Spleen (tissue), 11 donors: ENCODE measurements at regions not wholly inside any gene's neighbourhood (a gene's known extent, or its start where the extent isn't known, plus 50 kb on each side); places are given as distances from the start of the nearest gene placed in this dataset.

ENCODE experiments used
- DNase-seq: peaks from one replicate; pipeline ENCODE4 v3.0.0-alpha.2; 2020
- H3K27ac ChIP-seq, 8 donors: fragments of 200-600 bp; sonication (generic) in 7 of 8; 1 replicate in 4 of 8; 2 replicates in 4 of 8; pipeline versions ENCODE4 v1.5.0 to v1.8.0; 2016 to 2021; ENCODE audit warnings: inconsistent platforms in 4 of 8, mild to moderate bottlenecking in 4 of 8, moderate library complexity in 1 of 8
- H3K27me3 ChIP-seq, 7 donors: fragments of 200-600 bp; sonication (generic) in 6 of 7; replicated peaks in 1 of 7; 1 replicate in 4 of 7; 2 replicates in 3 of 7; pipeline versions ENCODE4 v1.5.0 to v1.8.0; 2016 to 2021; ENCODE audit warnings: inconsistent platforms in 3 of 7, mild to moderate bottlenecking in 1 of 7
- H3K36me3 ChIP-seq, 6 donors: fragments of 200-600 bp; sonication (generic) in 5 of 6; 1 replicate in 4 of 6; 2 replicates in 2 of 6; pipeline versions ENCODE4 v1.5.0 to v1.8.0; 2016 to 2021; ENCODE audit warnings: inconsistent platforms in 2 of 6
- H3K4me1 ChIP-seq, 6 donors: fragments of 200-600 bp; sonication (generic) in 5 of 6; 1 replicate in 3 of 6; 2 replicates in 3 of 6; pipeline versions ENCODE4 v1.5.0 to v1.8.0; 2016 to 2021; ENCODE audit warnings: inconsistent platforms in 3 of 6
- H3K4me3 ChIP-seq, 8 donors: fragments of 200-600 bp; sonication (generic) in 7 of 8; 1 replicate in 4 of 8; 2 replicates in 4 of 8; pipeline versions ENCODE4 v1.5.0 to v1.8.0; 2016 to 2021; ENCODE audit warnings: inconsistent platforms in 4 of 8, mild to moderate bottlenecking in 4 of 8, moderate library complexity in 2 of 8
- H3K9me3 ChIP-seq, 8 donors: fragments of 200-600 bp; sonication (generic) in 7 of 8; 1 replicate in 4 of 8; 2 replicates in 4 of 8; pipeline versions ENCODE4 v1.5.0 to v1.8.0; 2016 to 2021; ENCODE audit warnings: inconsistent platforms in 4 of 8
- POLR2A ChIP-seq, 3 donors: fragments of 450-650 bp; IDR thresholded peaks; one replicate each; pipeline ENCODE4 v1.5.1; 2017; ENCODE audit warnings: antibody characterized with exemption in 3 of 3, mild to moderate bottlenecking in 1 of 3
- POLR2AphosphoS5 ChIP-seq, 3 donors: sonication (generic); formaldehyde crosslinking; IDR thresholded peaks; one replicate each; pipeline ENCODE4 v1.5.1; 2017; ENCODE audit warnings: antibody characterized with exemption in 3 of 3
- WGBS, 5 donors: extraction: QIAGEN DNeasy Blood & Tissue Kit in 3 of 5; methylation state at CpG; one replicate each; pipeline versions ENCODE4 v1.1.5 to v1.1.7; 2013 to 2018; 5-methylcytosine and 5-hydroxymethylcytosine counted together
- intact Hi-C: fragments of 100-400 bp; cut with DNase I; formaldehyde crosslinking; loops from one replicate; pipeline ENCODE4 v1.15.0; 2023; ENCODE audit warnings: low total_unique reads
- TF ChIP-seq, protein P1 (sequence below), 11 experiments: fragments of 200-600 bp in 7 of 11; fragments of 450-650 bp in 4 of 11; sonication (generic) in 4 of 11; IDR thresholded peaks in 8 of 11; conservative IDR thresholded peaks in 3 of 11; 1 replicate in 7 of 11; 2 replicates in 4 of 11; pipeline versions ENCODE4 v1.4.0 to v1.8.0; 2016 to 2021; ENCODE audit warnings: antibody characterized with exemption in 11 of 11, inconsistent platforms in 4 of 11, mild to moderate bottlenecking in 1 of 11
- donor health status: healthy with polysubstance abuse.
- donor health status: DM: no; HTN: no; CAD: no; lungs with moderate emphysema.
- donor health status: DM: no; HTN: no; CAD: no.
- donor health status: Bipolar disorder and iron deficiency.
- donor health status: healthy.
- donor health status: DM: no; HTN: no; CAD: no.
- donor health status: DM: yes; HTN: yes; CAD: no.

DNA sequence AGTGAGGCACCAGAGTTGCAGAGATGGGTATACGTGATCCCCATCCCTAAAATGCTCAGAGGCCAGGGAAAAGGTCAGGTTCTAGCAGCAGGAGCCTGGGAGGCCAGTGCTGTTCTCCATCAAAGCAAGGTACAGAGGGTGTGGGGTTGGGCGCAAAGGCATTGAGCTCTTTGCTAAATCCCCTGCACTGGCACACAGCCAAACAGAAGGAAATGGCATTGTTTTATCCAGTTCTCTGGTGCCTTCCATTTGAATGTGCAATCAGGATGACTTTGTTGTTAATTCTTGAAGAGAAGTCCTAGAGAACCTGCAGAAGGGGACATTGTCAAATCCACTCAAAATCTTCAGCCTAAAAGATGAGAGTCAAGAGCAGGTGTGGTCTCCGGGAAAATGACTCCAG lies 111.3 kb upstream of the CHST15 start:
- Histone ChIP-seq H3K9me3 (no peaks in the 10 kb centered on the region), H3K36me3 (no peaks in the 10 kb centered on the region), H3K27ac (no peak overlapping the region), H3K4me3 (no peak overlapping the region), H3K4me1 (no peaks in the 10 kb centered on the region), H3K27me3 (no peaks in the 10 kb centered on the region)
- TF ChIP-seq POLR2A (IDR thresholded peaks at IDR 0.05) (no peak), POLR2AphosphoS5 (IDR thresholded peaks at IDR 0.05) (no peak)
- TF ChIP-seq, protein P1, sequence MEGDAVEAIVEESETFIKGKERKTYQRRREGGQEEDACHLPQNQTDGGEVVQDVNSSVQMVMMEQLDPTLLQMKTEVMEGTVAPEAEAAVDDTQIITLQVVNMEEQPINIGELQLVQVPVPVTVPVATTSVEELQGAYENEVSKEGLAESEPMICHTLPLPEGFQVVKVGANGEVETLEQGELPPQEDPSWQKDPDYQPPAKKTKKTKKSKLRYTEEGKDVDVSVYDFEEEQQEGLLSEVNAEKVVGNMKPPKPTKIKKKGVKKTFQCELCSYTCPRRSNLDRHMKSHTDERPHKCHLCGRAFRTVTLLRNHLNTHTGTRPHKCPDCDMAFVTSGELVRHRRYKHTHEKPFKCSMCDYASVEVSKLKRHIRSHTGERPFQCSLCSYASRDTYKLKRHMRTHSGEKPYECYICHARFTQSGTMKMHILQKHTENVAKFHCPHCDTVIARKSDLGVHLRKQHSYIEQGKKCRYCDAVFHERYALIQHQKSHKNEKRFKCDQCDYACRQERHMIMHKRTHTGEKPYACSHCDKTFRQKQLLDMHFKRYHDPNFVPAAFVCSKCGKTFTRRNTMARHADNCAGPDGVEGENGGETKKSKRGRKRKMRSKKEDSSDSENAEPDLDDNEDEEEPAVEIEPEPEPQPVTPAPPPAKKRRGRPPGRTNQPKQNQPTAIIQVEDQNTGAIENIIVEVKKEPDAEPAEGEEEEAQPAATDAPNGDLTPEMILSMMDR (IDR thresholded peaks at IDR 0.05 in 8 of 11, conservative IDR thresholded peaks at IDR 0.05 in 3 of 11): no peak
- WGBS, 5 donors: 82 to 94% (median 92%) methylated on average over 3 of the region's 3 CpGs
- intact Hi-C loops: no loop called here
- no peak for DNase-seq

DNA sequence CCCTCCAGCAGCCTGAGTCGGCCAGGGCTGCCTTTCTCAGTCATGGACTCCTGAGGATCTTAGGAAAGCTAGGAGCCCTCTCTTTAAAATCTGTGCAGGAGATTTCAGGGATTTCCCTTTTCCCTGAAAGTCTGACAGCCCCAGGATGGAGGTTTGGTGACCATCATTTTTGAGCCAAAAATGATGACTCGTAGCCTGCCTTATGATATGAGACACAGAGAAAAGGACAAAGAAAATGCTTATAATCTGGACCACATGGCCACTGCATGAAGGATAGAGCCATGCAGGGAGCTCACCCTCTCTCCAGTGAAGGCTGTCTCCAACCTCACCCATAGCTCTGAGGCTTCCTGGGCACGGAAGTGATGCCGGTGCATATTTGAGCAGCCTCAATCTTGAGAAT lies 106.6 kb upstream of the CHST15 start:
- TF ChIP-seq, protein P1 (IDR thresholded peaks at IDR 0.05 in 8 of 11, conservative IDR thresholded peaks at IDR 0.05 in 3 of 11): no peak
- TF ChIP-seq POLR2AphosphoS5 (IDR thresholded peaks at IDR 0.05) (no peak), POLR2A (IDR thresholded peaks at IDR 0.05) (no peak)
- intact Hi-C loops: no loop called here
- Histone ChIP-seq H3K9me3 (no peaks in the 10 kb centered on the region), H3K27ac (no peak overlapping the region), H3K27me3 (no peaks in the 10 kb centered on the region), H3K4me3 (no peak overlapping the region), H3K36me3 (no peaks in the 10 kb centered on the region), H3K4me1 (no peaks in the 10 kb centered on the region)
- DNase-seq: no peak
- 84 to 91% (median 88%) methylated on average over 4 of the region's 4 CpGs for WGBS, 5 donors

DNA sequence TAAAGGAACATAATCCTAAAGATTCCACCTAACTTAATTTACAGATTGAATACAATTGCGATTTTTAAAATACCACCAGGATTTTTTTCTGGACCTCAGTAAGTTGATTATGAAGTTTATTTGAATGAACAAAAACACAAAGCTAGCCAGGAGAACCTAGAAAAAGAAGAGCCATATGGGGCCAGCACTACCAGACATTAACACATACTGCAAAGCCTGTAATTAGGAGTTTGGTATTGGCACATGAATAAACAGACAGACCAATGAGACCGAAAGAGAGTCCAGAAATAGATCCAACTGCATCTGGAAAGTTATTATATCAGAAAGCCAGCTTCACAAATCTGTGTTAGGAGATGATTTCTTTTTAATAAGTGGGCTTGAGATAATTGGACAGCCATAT lies 105.5 kb upstream of the CHST15 start:
- WGBS, 5 donors: 82 to 96% (median 93%) methylated on average over 2 of the region's 2 CpGs

DNA sequence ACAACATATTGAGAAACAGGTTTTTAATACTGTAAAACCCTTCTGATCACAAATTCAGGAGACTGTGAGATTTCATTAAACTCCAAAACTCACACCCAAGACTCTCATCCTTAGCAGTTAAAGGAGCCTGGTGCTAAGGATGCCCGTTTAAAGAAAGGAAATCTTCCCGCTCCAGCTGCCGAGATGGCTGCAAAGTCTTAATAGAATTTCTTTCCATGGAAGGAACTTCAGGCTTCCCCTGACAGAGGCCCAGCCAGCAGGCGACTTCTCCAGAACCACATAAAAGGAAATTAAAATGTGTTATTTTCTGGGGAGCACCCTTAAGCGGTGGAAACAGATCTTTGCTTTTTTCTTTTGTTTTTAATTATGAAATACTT lies 104.7 kb upstream of the CHST15 start:
- intact Hi-C loops: no loop called here
- Histone ChIP-seq H3K4me1 (peaks cover 0 to 14% (median 3%) of the 10 kb centered on the region in 6 donors), H3K27ac (peak overlapping the region in 7 of 8 donors; percentile 44 to 69 (median 61)), H3K27me3 (no peaks in the 10 kb centered on the region), H3K36me3 (no peaks in the 10 kb centered on the region), H3K4me3 (no peak overlapping the region), H3K9me3 (no peaks in the 10 kb centered on the region)
- TF ChIP-seq POLR2AphosphoS5 (IDR thresholded peaks at IDR 0.05) (no peak), POLR2A (IDR thresholded peaks at IDR 0.05) (no peak)
- TF ChIP-seq, protein P1 (IDR thresholded peaks at IDR 0.05 in 8 of 11, conservative IDR thresholded peaks at IDR 0.05 in 3 of 11): no peak
- 56 to 74% (median 58%) methylated on average over 5 of the region's 5 CpGs for WGBS, 5 donors
- DNase-seq: no peak

More for the DNA sequence above, 105.5 kb upstream of the CHST15 start:
- no peak overlapping the region for H3K4me3 ChIP-seq
- no peak for DNase-seq
- H3K9me3 ChIP-seq: no peaks in the 10 kb centered on the region
- intact Hi-C loops: no loop called here
- H3K27me3 ChIP-seq: no peaks in the 10 kb centered on the region
- TF ChIP-seq POLR2AphosphoS5 (IDR thresholded peaks at IDR 0.05): no peak
- H3K4me1 ChIP-seq: peaks cover 0 to 9% (median 3%) of the 10 kb centered on the region in 6 donors
- no peak overlapping the region for H3K27ac ChIP-seq
- no peaks in the 10 kb centered on the region for H3K36me3 ChIP-seq
